C1 segment of cervical spinal cord (tissue), 14 donors: ENCODE measurements at regions not wholly inside any gene's neighbourhood (a gene's known extent, or its start where the extent isn't known, plus 50 kb on each side); places are given as distances from the start of the nearest gene placed in this dataset.
"Not testable (repeated sequence)": the region's sequence is repeated elsewhere in the genome, so short reads cannot be mapped to it uniquely, and the experiment has no call there.

Source experiments
- DNase-seq, 14 donors: peaks; one replicate each; lab custom pipeline; 2025; lab: John Stamatoyannopoulos, UW

- DNase-seq, result not testable (repeated sequence)
Observed at GRCh38 chr1:224029286-224030025, 84.5 kb upstream of the FBXO28 start.

- DNase-seq, result not testable (repeated sequence)
Observed at GRCh38 chr1:224028802-224029201, 85.1 kb upstream of the FBXO28 start.

- not testable (repeated sequence) for DNase-seq
Observed at GRCh38 chr1:224023122-224023521, 90.8 kb upstream of the FBXO28 start.

GRCh38 chr1:224022249-224022970, 91.5 kb upstream of the FBXO28 start:
- not testable (repeated sequence) for DNase-seq

GRCh38 chr1:224019866-224020265, 94.0 kb upstream of the FBXO28 start:
- not testable (repeated sequence) for DNase-seq

- DNase-seq, result not testable (repeated sequence)
Observed at GRCh38 chr1:224015782-224016181, 98.1 kb upstream of the FBXO28 start.

- no peak for DNase-seq
Observed at GRCh38 chr1:224014330-224014649, 99.6 kb upstream of the FBXO28 start.

GRCh38 chr1:224013626-224014329, 100.1 kb upstream of the FBXO28 start:
- DNase-seq, result not testable (repeated sequence)

GRCh38 chr1:224012807-224013434, 101.0 kb upstream of the FBXO28 start:
- not testable (repeated sequence) for DNase-seq

GRCh38 chr1:224012162-224012561, 101.7 kb upstream of the FBXO28 start:
- DNase-seq, result not testable (repeated sequence)

GRCh38 chr1:224011751-224012150, 102.2 kb upstream of the FBXO28 start:
- not testable (repeated sequence) for DNase-seq

GRCh38 chr1:224011153-224011552, 102.8 kb upstream of the FBXO28 start:
- not testable (repeated sequence) for DNase-seq

- not testable (repeated sequence) for DNase-seq
Observed at GRCh38 chr1:224005973-224006372, 107.9 kb upstream of the FBXO28 start.

- not testable (repeated sequence) for DNase-seq
Observed at GRCh38 chr1:224004552-224005315, 109.2 kb upstream of the FBXO28 start.

- DNase-seq, result not testable (repeated sequence)
Observed at GRCh38 chr1:224003896-224004295, 110.0 kb upstream of the FBXO28 start.

- DNase-seq, result not testable (repeated sequence)
Observed at GRCh38 chr1:224001757-224002156, 112.2 kb upstream of the FBXO28 start.

GRCh38 chr1:223999761-224000160, 114.2 kb upstream of the FBXO28 start:
- DNase-seq, result not testable (repeated sequence)

- DNase-seq, result not testable (repeated sequence)
Observed at GRCh38 chr1:223998676-223999455, 115.0 kb upstream of the FBXO28 start.

- DNase-seq, result not testable (repeated sequence)
Observed at GRCh38 chr1:223996376-223996775, 117.5 kb upstream of the FBXO28 start.
